Mammary epithelial cell (primary cell): ENCODE measurements at regions not wholly inside any gene's neighbourhood (a gene's known extent, or its start where the extent isn't known, plus 50 kb on each side); places are given as distances from the start of the nearest gene placed in this dataset.

Experiments
- EZH2 ChIP-seq: IDR thresholded peaks from 2 replicates; pipeline ENCODE4 v1.6.1; 2012; ENCODE audit warnings: low read length, inconsistent platforms, borderline replicate concordance
- TF ChIP-seq, protein P1 (sequence below), 2 donors: IDR thresholded peaks in 1 of 2; conservative IDR thresholded peaks in 1 of 2; 2 replicates each; pipeline ENCODE4 v1.5.1; 2011 to 2012; ENCODE audit warnings: inconsistent platforms in 2 of 2, low read length in 2 of 2, mild to moderate bottlenecking in 2 of 2, control low read depth in 1 of 2, low read depth in 1 of 2; ENCODE audit not compliant: insufficient read depth in 1 of 2; ENCODE audit errors: extremely low read depth in 1 of 2

- TF ChIP-seq, protein P1, sequence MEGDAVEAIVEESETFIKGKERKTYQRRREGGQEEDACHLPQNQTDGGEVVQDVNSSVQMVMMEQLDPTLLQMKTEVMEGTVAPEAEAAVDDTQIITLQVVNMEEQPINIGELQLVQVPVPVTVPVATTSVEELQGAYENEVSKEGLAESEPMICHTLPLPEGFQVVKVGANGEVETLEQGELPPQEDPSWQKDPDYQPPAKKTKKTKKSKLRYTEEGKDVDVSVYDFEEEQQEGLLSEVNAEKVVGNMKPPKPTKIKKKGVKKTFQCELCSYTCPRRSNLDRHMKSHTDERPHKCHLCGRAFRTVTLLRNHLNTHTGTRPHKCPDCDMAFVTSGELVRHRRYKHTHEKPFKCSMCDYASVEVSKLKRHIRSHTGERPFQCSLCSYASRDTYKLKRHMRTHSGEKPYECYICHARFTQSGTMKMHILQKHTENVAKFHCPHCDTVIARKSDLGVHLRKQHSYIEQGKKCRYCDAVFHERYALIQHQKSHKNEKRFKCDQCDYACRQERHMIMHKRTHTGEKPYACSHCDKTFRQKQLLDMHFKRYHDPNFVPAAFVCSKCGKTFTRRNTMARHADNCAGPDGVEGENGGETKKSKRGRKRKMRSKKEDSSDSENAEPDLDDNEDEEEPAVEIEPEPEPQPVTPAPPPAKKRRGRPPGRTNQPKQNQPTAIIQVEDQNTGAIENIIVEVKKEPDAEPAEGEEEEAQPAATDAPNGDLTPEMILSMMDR (conservative IDR thresholded peaks at IDR 0.05 in 1 of 2, IDR thresholded peaks at IDR 0.05 in 1 of 2; ENCODE audit: extremely low read depth in 1 of 2, insufficient read depth in 1 of 2, low read depth in 1 of 2, low read length in 2 of 2) = no peak
- no peak for TF ChIP-seq EZH2
These were observed 628.2 kb downstream of the CDH11 start for GRCh38 chr16:64493709-64494108.
